GM18868 (cell line): ENCODE measurements at regions not wholly inside any gene's neighbourhood (a gene's known extent, or its start where the extent isn't known, plus 50 kb on each side); places are given as distances from the start of the nearest gene placed in this dataset.
"Not testable (repeated sequence)": the region's sequence is repeated elsewhere in the genome, so short reads cannot be mapped to it uniquely, and the experiment has no call there.

Experiments
- ATAC-seq: cut with Tn5 transposase; IDR thresholded peaks from one replicate; pipeline ENCODE4 v1.9.1; 2021; ENCODE audit warnings: mild to moderate bottlenecking, moderate library complexity; ENCODE audit not compliant: unreplicated experiment

DNA sequence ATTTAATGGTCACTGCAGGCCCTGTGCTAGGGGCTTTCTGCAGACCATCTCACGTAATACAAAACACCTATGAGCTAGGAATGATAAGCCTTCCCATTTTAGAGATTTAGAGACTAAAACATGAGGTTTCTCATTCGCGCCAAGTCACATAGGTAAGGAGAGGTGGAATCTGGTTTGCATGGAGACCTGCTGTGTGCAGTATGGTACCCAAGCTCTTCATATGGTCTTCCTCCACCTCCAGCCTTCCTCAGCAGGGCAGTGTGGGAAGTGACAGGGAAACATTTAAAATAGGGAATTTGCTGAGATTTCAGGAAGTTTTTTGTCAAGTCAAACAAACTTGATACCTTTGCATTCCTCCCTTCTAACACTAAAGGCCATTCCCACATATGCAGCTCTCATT lies 337.6 kb downstream of the IL20RB start:
- ATAC-seq, result no peak

DNA sequence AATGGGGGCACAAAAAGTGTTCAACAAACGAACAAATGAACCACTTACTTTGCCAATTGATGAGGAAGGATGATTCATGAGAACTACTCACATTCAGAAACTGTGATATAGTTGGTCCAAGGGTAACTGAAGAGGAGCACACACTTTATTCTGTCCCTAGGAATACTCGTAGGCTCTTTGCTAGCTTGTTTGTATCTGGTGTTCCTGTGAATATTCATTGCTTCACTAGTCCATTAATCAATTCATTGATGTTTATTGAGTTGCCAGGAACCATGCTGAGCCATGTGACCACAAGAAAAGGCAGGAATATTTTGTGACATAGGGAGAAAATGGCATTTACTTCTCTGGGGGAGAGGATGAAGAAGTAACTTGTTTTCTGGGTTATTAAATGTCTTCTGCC lies 338.3 kb downstream of the IL20RB start:
- ATAC-seq, result no peak

GRCh38 chr3:137297770-137298169 lies 340.0 kb downstream of the IL20RB start:
- ATAC-seq, result no peak

DNA sequence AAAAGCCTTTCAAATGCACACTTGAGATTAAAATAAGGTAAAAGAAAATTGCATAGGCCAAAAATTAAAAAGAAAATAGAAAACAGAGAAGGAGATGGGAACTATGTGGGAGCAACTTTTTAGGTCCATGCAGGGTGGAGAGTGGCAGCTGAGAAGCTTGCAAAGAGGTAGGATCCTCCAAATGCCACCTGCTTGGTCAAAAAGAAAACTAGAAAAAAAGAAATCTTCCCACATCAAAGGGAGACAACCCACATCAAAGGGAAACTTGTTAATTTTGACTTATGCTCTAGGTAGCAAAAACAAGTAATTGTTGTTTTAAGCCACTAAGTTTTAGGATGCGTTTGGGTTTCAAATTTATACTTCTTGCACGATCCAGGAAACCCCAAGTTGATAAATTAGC lies 342.9 kb downstream of the IL20RB start:
- ATAC-seq, result peak; percentile 35

- no peak for ATAC-seq
Observed at GRCh38 chr3:137304313-137305056, 346.7 kb downstream of the IL20RB start.

GRCh38 chr3:137324114-137324513 lies 366.3 kb downstream of the IL20RB start:
- ATAC-seq, result no peak

GRCh38 chr3:137325170-137325569 lies 367.4 kb downstream of the IL20RB start:
- ATAC-seq, result peak; percentile 89

DNA sequence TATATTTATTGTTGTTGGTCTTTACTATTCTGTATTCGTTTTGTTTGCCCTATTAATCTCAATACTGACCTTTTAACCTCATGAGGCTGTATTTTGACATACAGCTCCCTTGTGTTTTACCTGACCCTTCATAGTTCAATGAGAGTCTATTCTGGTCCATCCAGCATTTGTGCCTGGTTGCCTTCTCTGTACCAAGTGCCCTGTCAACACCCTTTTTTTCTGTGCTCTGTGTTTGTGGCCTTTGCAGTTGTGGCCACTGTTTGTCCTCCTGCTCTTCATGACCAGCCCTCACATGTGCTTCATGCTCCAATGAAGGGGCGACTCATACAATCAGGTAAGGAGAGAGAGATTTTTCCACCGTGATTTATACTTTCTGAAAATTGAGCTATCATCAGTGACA lies 368.2 kb downstream of the IL20RB start:
- no peak for ATAC-seq

- ATAC-seq, result no peak
Observed at GRCh38 chr3:137329594-137329993, 371.8 kb downstream of the IL20RB start.

DNA sequence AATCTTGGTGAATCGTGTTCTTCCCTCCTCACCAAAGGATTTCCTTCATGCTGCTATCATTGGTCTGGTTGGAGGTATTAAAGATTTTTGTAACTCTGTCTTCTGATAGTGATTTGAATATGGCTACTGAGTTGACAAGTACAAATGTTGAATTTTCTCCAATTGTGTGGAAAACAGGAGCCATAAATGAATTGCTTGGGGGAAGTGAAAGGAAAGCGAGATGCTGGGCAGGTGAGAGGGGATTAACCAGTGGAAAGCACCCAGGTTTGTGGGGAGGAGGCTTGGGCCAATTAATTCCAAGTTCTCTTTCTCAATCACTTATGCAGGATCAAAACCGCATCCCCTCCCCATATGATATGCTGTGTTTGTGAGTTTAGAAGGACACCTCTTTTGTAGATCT lies 372.5 kb downstream of the IL20RB start:
- ATAC-seq, result peak; percentile 34

DNA sequence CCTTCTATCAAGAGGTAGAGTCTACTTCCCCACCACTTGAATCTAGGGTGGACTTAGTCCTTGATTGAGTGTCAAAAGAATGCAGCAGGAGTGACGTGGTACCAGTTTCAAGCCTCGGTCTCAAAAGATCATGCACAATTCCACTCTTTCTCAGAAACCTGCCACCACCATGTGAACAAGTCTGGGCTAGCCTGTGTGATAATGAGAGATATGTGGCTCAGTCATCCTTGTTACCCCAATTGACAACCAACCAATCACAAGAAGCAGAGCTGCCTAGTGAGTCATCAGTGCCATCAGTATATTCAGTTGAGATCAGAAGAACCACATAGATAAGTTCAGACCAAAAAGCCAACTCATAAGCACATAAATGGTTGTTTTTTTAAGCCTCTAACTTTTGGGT lies 374.5 kb downstream of the IL20RB start:
- ATAC-seq, result peak; percentile 77

DNA sequence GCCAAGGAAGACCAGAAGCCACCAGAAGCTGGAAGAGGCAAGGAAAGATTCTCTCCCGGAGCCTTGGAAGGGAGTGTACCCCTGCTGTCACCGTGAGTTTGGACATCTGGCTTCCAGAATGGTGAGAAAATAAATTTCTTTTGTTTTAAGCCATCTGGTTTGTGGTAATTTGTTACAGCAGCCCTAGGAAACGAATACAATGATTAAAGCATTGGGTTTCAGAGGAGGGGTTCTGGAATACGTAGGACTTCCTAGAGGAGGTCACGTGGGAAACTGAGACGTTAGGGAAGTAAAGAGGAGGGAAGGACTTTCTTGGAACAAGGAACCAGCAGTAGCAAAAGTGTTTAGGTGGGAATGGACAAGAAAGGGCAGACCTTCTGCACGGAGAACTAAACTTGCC lies 377.7 kb downstream of the IL20RB start:
- no peak for ATAC-seq

DNA sequence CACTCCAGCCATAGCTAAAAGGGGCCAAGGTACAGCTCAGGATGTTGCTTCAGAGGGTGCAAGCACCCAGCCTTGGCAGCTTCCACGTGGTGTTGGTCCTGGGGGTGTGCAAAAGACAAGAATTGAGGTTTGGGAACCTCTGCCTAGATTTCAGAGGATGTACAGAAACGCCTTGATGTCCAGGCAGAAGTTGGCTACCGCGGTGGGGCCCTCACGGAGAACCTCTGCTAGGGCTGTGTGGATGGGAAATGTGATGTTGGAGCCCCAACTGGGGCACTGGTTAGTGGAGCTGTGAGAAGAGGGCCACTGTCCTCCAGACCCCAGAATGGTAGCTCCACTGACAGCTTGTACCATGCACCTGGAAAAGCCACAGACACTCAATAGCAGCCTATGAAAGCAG lies 380.6 kb downstream of the IL20RB start:
- not testable (repeated sequence) for ATAC-seq

GRCh38 chr3:137343283-137343682 lies 385.5 kb downstream of the IL20RB start:
- no peak for ATAC-seq

DNA sequence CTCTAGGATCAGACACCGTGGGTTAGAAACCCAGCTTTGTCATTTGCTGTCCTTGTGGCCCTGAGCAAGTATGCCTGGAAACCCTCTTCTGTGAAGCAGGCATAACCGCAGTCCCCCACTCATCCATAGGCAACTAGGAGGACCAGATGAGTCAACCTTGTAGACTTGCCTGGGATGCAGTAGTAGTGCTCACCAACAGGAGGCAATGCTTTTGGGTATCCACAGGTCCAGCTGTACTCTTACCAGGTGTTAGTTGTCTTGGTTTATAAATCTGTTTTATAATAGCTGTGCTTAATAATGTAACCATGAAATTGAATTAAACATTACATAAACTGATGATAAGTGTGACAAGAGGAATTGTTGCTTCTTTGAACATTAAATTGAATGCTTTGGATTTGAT lies 389.3 kb downstream of the IL20RB start:
- no peak for ATAC-seq

DNA sequence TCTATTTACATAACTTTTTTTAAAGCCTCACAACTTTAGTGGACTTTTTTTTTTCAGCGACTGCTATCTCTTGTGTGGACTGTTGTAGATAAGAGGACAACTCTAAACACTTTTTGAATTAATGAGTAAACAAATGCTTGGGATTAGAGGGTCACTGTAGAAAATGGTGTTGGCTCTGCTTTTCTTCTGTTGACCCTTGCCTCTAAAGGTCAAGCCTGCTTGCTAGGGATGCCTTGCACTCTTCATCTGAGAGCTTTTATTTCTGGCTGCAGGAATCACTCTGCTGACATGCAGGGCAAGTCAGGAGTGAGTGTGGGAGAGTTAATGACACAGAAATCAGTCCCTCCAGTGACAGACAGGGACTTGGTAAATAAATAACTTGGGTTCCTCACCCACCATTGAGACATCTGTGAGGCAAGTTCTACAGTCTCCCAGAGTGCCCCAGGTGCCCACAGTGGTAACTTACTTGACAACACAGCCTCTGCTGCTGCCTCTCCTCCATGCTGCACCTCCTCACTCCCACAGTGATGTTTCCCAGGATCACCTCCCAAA lies 390.1 kb downstream of the IL20RB start:
- no peak for ATAC-seq

- no peak for ATAC-seq
Observed at GRCh38 chr3:137348936-137349335, 391.2 kb downstream of the IL20RB start.

- no peak for ATAC-seq
Observed at GRCh38 chr3:137349557-137350348, 392.0 kb downstream of the IL20RB start.

DNA sequence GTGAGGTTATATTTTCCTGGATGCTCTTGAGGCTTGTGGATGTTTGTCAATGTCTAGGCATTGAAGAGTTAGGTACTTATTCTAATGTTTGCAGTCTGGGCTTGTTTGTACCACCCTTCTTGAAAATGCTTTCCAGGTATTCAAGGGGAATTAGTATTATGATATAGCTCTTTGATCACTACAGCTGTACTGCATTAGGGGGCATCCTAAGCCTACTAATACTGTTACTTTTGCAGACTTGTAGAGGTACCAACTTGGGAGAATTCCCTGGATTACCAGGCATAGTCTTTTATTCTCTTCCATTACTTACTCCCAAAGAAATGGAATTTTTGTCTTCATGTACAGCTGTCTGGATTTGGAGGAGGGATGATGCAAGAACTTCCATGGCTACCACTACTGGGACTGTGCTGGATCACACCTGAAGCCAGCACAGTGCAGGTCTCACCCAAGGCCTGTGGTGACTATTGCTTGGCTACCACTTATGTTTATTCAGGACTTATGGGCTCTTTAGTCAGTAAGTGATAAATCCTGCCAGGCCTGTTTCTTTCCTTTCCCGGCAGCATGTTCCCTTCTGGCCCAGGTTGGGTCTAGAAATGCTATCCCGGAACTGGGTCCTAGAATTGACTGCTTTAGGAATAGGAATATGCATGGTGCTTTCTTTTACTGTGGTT lies 402.9 kb downstream of the IL20RB start:
- no peak for ATAC-seq

GRCh38 chr3:137382005-137382594 lies 382.0 kb upstream of the SOX14 start:
- ATAC-seq, result no peak

- ATAC-seq, result no peak
Observed at GRCh38 chr3:137385922-137386321, 378.2 kb upstream of the SOX14 start.
